ENCODE measurements at regions not wholly inside any gene's neighbourhood (a gene's known extent, or its start where the extent isn't known, plus 50 kb on each side); places are given as distances from the start of the nearest gene placed in this dataset.

- TF ChIP-seq EZH2 (IDR thresholded peaks at IDR 0.05; ENCODE audit: insufficient read depth, poor library complexity, severe bottlenecking) (no peak), EZH2phosphoT487 (IDR thresholded peaks at IDR 0.05; ENCODE audit: insufficient read depth, low read depth) (no peak)
These were observed 174.1 kb upstream of the ETV3 start for GRCh38 chr1:157312082-157312812.
